HG03571 (cell line): ENCODE measurements at regions not wholly inside any gene's neighbourhood (a gene's known extent, or its start where the extent isn't known, plus 50 kb on each side); places are given as distances from the start of the nearest gene placed in this dataset.

Experiments
- ATAC-seq: cut with Tn5 transposase; IDR thresholded peaks from one replicate; pipeline ENCODE4 v1.9.1; 2021; ENCODE audit not compliant: unreplicated experiment

- ATAC-seq = no peak
Observed at GRCh38 chr20:48106428-48106827, 321.1 kb upstream of the SULF2 start.

- ATAC-seq = no peak
Observed at GRCh38 chr20:48105526-48105925, 320.2 kb upstream of the SULF2 start.

- ATAC-seq = no peak
Observed at GRCh38 chr20:48102931-48103660, 317.8 kb upstream of the SULF2 start.

- ATAC-seq = no peak
Observed at GRCh38 chr20:48102076-48102787, 317.0 kb upstream of the SULF2 start.

- ATAC-seq = no peak
Observed at GRCh38 chr20:48100483-48100882, 315.2 kb upstream of the SULF2 start.

- no peak for ATAC-seq
Observed at GRCh38 chr20:48098866-48099265, 313.6 kb upstream of the SULF2 start.

- no peak for ATAC-seq
Observed at GRCh38 chr20:48098099-48098498, 312.8 kb upstream of the SULF2 start.

- ATAC-seq = no peak
Observed at GRCh38 chr20:48096957-48097890, 311.9 kb upstream of the SULF2 start.

- no peak for ATAC-seq
Observed at GRCh38 chr20:48096212-48096875, 311.1 kb upstream of the SULF2 start.

- no peak for ATAC-seq
Observed at GRCh38 chr20:48094944-48095343, 309.7 kb upstream of the SULF2 start.

- ATAC-seq = no peak
Observed at GRCh38 chr20:48094196-48094749, 309.0 kb upstream of the SULF2 start.

- ATAC-seq = no peak
Observed at GRCh38 chr20:48092596-48093280, 307.5 kb upstream of the SULF2 start.

GRCh38 chr20:48090784-48091183, 305.5 kb upstream of the SULF2 start:
- ATAC-seq = no peak

- no peak for ATAC-seq
Observed at GRCh38 chr20:48090314-48090713, 305.0 kb upstream of the SULF2 start.

- ATAC-seq = no peak
Observed at GRCh38 chr20:48080583-48080982, 295.3 kb upstream of the SULF2 start.

- ATAC-seq = no peak
Observed at GRCh38 chr20:48079028-48079427, 293.7 kb upstream of the SULF2 start.

GRCh38 chr20:48076747-48077146, 291.5 kb upstream of the SULF2 start:
- no peak for ATAC-seq

- no peak for ATAC-seq
Observed at GRCh38 chr20:48076247-48076646, 291.0 kb upstream of the SULF2 start.

GRCh38 chr20:48075591-48076174, 290.4 kb upstream of the SULF2 start:
- no peak for ATAC-seq
